GM18507 (cell line): ENCODE measurements at regions not wholly inside any gene's neighbourhood (a gene's known extent, or its start where the extent isn't known, plus 50 kb on each side); places are given as distances from the start of the nearest gene placed in this dataset.
"Not testable (repeated sequence)": the region's sequence is repeated elsewhere in the genome, so short reads cannot be mapped to it uniquely, and the experiment has no call there.

ENCODE experiments used
- DNase-seq: peaks from one replicate; pipeline ENCODE4 v3.0.0; 2011; ENCODE audit warnings: low read depth; ENCODE audit not compliant: insufficient read length; ENCODE audit errors: extremely low spot score
- FAIRE-seq: peaks from 2 replicates; lab custom pipeline; 2011; peaks lifted over from hg19 to GRCh38; lab: Jason Lieb, UNC

- DNase-seq, result no peak
- FAIRE-seq, result no peak
Observed at GRCh38 chr4:187077744-187078401, 354.2 kb upstream of the FAT1 start.

DNA sequence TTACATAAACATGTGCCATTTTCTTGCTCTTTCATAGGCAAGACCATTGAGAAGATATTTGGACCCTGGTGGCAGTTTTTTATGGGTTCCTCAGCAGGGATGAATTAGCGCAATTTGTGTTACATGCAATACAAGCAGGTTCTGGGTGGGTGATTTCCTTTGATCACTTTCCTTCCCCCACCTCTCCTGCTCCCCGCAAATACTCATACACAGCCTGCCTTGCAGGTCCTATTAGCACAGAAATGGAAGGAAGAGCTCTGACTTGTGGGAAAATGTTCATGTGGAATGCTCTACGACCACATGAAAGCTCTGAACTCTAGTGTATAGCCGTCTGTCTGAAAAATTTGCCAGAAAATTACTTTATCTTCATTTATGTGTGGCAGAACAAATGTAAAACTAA is 361.0 kb upstream of the FAT1 start:
- DNase-seq (no peak), FAIRE-seq (no peak)

DNA sequence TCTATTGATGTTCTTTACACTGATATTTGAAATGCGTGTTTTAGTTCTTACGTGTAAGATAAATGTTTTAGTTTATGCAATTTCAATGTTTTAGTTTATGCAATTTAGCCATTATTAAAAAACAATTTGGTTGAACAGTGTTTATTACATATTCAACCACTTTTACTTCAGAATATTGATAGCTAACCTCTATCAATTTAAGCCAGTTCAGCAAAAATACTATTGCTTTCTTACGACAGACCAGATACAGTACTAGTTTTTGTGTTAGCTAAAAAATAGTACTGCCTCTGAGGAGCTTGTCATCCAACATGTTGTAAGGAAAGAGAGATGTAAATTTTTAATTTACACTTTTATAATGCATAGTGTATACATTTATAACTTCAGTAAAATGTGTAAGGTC is 361.7 kb upstream of the FAT1 start:
- FAIRE-seq, result no peak
- DNase-seq, result no peak

DNA sequence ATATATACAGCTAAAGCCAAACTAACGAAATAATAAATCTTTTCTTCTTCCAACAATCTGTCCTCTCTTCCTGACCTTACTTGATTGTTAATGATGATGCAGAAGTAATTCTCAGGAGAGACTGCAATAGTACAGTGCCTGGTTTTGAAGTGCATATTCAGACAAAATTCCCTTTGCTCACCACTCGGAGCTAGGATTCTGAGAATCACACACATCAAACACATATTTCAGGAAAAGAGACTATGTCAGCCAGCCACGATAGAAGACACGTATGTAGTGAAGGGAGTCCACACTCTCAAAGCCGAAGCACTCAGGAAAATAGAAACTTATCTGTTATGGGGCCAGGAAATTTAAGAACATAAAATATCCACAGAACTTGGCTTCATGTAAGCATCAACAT is 362.5 kb upstream of the FAT1 start:
- FAIRE-seq, result no peak

GRCh38 chr4:187088070-187088799 is 364.6 kb upstream of the FAT1 start:
- DNase-seq (no peak), FAIRE-seq (no peak)

More for the DNA sequence above, 362.5 kb upstream of the FAT1 start:
- no peak for DNase-seq

DNA sequence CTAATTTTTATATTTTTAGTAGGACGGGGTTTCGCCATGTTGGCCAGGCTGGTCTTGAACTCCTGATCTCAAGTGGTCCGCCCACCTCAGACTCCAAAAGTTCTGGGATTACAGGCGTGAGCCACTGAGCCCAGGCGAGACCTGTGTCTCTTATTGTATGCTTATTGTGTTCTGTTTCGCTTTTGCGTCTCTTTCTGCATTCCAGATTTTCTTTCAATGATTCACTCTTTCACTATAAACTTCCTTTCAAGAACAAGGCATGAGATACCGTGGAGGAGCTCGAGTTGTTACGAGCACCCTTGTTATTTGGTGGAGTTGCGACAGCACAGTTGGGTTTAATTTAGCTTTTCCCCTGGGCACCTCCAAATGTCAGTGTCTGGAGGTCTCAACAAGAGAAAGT is 366.7 kb upstream of the FAT1 start:
- DNase-seq, result no peak
- FAIRE-seq, result no peak

DNA sequence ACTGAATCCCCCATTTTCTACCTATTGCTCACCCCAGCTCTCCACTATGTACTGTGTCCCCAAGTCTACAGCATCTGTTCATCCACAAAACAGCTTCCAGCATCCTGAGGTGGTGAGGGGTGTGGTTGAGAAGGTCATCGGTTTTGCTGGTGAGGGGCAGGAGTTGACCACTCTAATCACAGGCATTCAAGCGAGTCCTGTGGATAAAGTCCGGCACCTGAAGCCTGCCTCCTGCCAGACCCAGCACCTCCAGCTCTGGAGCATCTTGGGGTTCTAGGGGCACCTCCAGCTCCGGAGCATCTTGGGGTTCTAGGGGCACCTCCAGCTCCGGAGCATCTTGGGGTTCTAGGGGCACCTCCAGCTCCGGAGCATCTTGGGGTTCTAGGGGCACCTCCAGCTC is 367.2 kb upstream of the FAT1 start:
- FAIRE-seq, DNase-seq: not testable (repeated sequence)

DNA sequence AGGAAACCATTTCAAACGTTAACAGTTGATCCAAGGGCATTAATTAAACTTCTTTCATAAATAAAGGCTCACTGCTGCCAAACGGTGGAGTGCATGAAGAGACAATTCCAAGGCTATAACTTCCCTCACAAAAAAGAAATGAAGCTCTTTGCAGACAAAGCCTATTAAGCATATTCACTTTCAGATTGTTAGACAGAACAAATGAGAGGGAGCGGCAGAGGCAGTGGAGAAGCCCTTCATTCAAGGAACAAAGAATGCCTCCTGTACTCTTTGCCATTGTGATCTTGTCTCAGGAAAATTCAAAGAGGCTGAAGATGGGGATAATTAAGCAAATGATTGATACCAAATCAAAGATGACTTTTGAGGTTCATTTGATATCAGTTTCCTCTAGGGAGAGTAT is 370.5 kb upstream of the FAT1 start:
- FAIRE-seq (no peak), DNase-seq (no peak)

GRCh38 chr4:187098429-187098828 is 374.8 kb upstream of the FAT1 start:
- FAIRE-seq (no peak), DNase-seq (no peak)

- no peak for FAIRE-seq
- no peak for DNase-seq
Observed at GRCh38 chr4:187103351-187103750, 379.7 kb upstream of the FAT1 start.

DNA sequence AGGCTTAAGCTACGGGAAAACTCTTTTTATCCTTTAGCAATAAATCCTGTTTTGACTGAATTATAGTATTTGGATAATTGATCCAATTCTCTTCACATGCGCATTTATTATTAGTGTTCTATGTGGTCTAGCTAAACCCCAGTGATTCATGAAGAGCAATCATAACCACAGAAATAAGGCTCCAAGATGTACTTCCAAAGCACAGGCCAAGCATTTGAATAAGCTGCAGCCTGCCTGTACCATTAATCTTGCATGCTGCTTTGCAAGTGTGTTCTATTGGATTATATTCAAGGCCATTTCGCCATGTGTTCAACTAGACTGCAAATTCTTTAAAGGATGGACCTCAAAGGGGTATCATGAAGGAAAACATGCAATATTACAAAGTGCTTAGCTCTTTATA is 385.2 kb upstream of the FAT1 start:
- DNase-seq (no peak), FAIRE-seq (no peak)

GRCh38 chr4:187109636-187110035 is 386.0 kb upstream of the FAT1 start:
- no peak for FAIRE-seq
- DNase-seq, result no peak

GRCh38 chr4:187118166-187118565 is 394.5 kb upstream of the FAT1 start:
- DNase-seq, result no peak
- no peak for FAIRE-seq

DNA sequence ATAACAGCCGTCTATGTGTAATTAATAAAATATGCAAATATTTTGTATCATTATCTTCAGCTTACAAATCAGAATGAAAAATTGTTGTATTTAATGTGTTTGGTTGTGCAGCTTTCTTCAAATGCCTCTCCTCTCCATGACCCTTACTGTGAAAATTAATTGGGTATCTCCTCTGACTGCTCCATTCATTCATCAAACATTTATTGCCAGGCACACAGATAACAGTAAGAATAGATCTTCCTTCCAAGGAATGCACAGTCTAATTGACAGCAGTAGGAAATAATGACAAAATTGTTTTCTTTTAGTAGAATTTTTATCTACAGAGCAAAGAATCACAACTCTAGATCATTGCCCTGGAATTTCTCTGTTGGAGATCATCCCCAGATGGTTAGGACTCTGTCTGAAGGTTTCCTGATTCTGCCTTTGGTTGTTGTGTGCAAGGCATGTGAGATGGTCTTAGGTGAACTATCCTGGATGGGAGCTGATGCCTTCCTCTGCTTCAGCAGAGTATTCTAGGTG is 395.0 kb upstream of the FAT1 start:
- FAIRE-seq (no peak), DNase-seq (no peak)

DNA sequence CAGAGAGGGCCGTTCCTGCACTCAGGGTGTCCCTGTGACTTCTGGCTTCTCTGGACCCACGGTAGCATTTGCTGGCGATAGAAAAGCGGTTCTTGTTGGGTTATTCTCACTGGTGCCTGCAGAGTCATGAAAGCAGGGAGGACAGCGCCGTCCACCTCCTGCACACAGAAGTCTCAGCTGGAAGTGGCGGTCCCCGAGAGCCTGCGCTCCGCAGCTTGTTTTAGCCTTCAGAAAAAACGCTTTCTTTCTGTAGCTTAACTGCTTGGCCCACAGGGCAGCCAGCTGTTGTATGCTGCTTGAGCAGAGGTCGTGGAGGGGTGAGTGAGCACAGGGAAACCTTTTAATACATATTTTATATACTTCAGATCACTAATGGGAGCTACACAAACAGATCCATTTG is 400.7 kb upstream of the FAT1 start:
- no peak for DNase-seq

GRCh38 chr4:187125062-187125461 is 401.4 kb upstream of the FAT1 start:
- no peak for FAIRE-seq

More for the DNA sequence above, 400.7 kb upstream of the FAT1 start:
- no peak for FAIRE-seq

GRCh38 chr4:187127456-187127855 is 403.8 kb upstream of the FAT1 start:
- DNase-seq, result no peak
- no peak for FAIRE-seq

More at GRCh38 chr4:187125062-187125461, 401.4 kb upstream of the FAT1 start:
- no peak for DNase-seq

GRCh38 chr4:187128222-187128621 is 404.6 kb upstream of the FAT1 start:
- FAIRE-seq (no peak), DNase-seq (no peak)

GRCh38 chr4:187128976-187129375 is 405.3 kb upstream of the FAT1 start:
- no peak for DNase-seq
- no peak for FAIRE-seq

GRCh38 chr4:187131826-187132225 is 408.2 kb upstream of the FAT1 start:
- FAIRE-seq, DNase-seq: not testable (repeated sequence)

GRCh38 chr4:187135878-187136277 is 412.2 kb upstream of the FAT1 start:
- no peak for DNase-seq
- no peak for FAIRE-seq
